ENCODE measurements at regions not wholly inside any gene's neighbourhood (a gene's known extent, or its start where the extent isn't known, plus 50 kb on each side); places are given as distances from the start of the nearest gene placed in this dataset.

DNA sequence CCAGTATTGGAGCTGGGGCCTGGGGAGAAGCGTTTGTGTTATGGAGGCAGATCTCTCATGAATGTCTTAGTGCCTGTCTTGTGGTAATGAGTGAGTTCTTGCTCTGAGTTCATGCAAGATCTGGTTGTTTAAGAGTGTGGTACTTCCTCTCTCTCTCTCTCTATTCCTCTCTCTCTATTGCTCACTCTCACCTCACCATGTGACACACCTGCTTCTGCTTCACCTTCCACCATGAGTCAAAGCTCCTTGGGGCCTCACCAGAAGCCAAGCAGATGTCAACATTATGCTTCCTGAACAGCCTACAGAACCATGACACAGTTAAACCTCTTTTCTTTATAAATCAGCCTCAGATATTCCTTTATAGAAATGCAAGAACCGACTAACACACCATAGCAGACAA is 242.7 kb upstream of the ADRA1B start:
- H3K4me3 ChIP-seq (replicated peaks; ENCODE audit: insufficient read depth, low read length) = no peak overlapping the region
- TF ChIP-seq SPI1 (IDR thresholded peaks at IDR 0.05; ENCODE audit: borderline replicate concordance, low read depth) = no peak
- TF ChIP-seq REST (IDR thresholded peaks at IDR 0.05; ENCODE audit: insufficient replicate concordance, low read depth) = no peak
- TF ChIP-seq, protein P1, sequence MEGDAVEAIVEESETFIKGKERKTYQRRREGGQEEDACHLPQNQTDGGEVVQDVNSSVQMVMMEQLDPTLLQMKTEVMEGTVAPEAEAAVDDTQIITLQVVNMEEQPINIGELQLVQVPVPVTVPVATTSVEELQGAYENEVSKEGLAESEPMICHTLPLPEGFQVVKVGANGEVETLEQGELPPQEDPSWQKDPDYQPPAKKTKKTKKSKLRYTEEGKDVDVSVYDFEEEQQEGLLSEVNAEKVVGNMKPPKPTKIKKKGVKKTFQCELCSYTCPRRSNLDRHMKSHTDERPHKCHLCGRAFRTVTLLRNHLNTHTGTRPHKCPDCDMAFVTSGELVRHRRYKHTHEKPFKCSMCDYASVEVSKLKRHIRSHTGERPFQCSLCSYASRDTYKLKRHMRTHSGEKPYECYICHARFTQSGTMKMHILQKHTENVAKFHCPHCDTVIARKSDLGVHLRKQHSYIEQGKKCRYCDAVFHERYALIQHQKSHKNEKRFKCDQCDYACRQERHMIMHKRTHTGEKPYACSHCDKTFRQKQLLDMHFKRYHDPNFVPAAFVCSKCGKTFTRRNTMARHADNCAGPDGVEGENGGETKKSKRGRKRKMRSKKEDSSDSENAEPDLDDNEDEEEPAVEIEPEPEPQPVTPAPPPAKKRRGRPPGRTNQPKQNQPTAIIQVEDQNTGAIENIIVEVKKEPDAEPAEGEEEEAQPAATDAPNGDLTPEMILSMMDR (IDR thresholded peaks at IDR 0.05; ENCODE audit: insufficient read depth, low read length) = no peak
- no peak for TF ChIP-seq GABPA (IDR thresholded peaks at IDR 0.05; ENCODE audit: low read depth)
- no peak for TF ChIP-seq POLR2AphosphoS5 (IDR thresholded peaks at IDR 0.05; ENCODE audit: low read depth)
- H3K27ac ChIP-seq (replicated peaks) = no peak overlapping the region
- no peak for DNase-seq (ENCODE audit: low read depth in 1 of 2, low spot score in 1 of 2)
- no peaks in the 10 kb centered on the region for H3K27me3 ChIP-seq (ENCODE audit: insufficient read depth, poor library complexity, severe bottlenecking)

GRCh38 chr5:159678657-159679392 is 237.5 kb upstream of the ADRA1B start:
- Histone ChIP-seq H3K27me3 (ENCODE audit: insufficient read depth, poor library complexity, severe bottlenecking) (no peaks in the 10 kb centered on the region), H3K4me3 (replicated peaks; ENCODE audit: insufficient read depth, low read length) (no peak overlapping the region), H3K27ac (replicated peaks) (no peak overlapping the region)
- DNase-seq (ENCODE audit: low read depth in 1 of 2, low spot score in 1 of 2) = no peak
- no peak for TF ChIP-seq SPI1 (IDR thresholded peaks at IDR 0.05; ENCODE audit: borderline replicate concordance, low read depth)
- TF ChIP-seq, protein P1 (IDR thresholded peaks at IDR 0.05; ENCODE audit: insufficient read depth, low read length) = no peak
- no peak for TF ChIP-seq REST (IDR thresholded peaks at IDR 0.05; ENCODE audit: insufficient replicate concordance, low read depth)

DNA sequence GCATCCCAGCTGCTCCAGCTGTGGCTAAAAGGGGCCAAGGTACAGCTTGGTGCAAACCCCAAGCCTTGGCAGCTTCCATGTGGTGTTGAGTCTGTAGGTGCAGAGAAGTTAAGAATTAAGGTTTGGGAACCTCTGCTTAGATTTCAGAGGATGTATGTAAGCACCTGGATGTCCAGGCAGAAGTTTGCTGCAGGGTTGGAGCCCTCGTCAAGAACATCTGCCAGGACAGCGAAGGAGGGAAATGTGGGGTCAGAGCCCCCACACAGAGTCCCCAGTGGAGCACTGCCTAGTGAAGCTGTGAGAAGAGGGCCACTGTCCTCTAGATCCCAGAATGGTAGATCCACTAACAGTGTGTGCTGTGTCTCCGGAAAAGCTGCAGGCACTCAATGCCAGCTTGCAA is 236.2 kb upstream of the ADRA1B start:
- TF ChIP-seq, protein P1 (IDR thresholded peaks at IDR 0.05; ENCODE audit: insufficient read depth, low read length) = no peak
- TF ChIP-seq POLR2AphosphoS5 (IDR thresholded peaks at IDR 0.05; ENCODE audit: low read depth) = no peak
- TF ChIP-seq SPI1 (IDR thresholded peaks at IDR 0.05; ENCODE audit: borderline replicate concordance, low read depth) = no peak
- TF ChIP-seq REST (IDR thresholded peaks at IDR 0.05; ENCODE audit: insufficient replicate concordance, low read depth) = no peak
- no peak for TF ChIP-seq GABPA (IDR thresholded peaks at IDR 0.05; ENCODE audit: low read depth)
- no peak for DNase-seq (ENCODE audit: low read depth in 1 of 2, low spot score in 1 of 2)
- Histone ChIP-seq H3K4me3 (replicated peaks; ENCODE audit: insufficient read depth, low read length) (no peak overlapping the region), H3K27ac (replicated peaks) (no peak overlapping the region), H3K27me3 (ENCODE audit: insufficient read depth, poor library complexity, severe bottlenecking) (no peaks in the 10 kb centered on the region)
